GM21619 (cell line): ENCODE measurements at regions not wholly inside any gene's neighbourhood (a gene's known extent, or its start where the extent isn't known, plus 50 kb on each side); places are given as distances from the start of the nearest gene placed in this dataset.
"Not testable (repeated sequence)": the region's sequence is repeated elsewhere in the genome, so short reads cannot be mapped to it uniquely, and the experiment has no call there.

ENCODE experiments used
- ATAC-seq: cut with Tn5 transposase; IDR thresholded peaks from one replicate; pipeline ENCODE4 v1.9.1; 2021; ENCODE audit not compliant: unreplicated experiment

DNA sequence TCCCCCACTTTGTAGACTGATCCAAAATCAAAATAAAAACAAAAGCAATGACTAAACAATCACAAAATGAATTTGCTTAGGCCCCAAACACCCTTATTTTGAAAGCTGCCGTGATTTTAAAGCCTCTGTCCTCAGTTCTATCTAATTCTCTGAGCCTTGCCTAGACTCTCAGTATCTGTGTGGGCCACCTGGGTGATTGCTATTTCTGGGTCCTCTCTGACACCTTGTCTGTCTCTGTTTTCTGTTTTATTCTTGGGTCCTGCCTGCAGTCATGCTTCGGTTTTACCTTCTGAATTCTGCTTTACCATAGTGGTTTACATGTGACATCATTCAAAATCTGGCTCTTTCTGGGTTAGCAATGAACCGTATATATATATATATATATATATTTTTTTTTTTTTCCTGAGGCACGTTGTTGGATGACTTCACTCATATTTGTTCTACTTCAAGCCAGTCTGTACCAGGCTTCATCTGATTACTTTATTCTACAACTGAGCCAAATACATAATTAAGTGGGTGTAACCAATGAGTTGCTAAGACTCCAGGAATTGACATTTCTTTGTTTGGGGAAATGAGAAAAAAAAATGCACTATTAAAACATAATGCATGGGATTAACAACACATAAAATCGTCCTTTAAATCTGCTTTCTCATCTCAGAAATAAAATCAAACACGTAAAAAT, 710.7 kb upstream of the SLIT2 start:
- ATAC-seq = no peak

DNA sequence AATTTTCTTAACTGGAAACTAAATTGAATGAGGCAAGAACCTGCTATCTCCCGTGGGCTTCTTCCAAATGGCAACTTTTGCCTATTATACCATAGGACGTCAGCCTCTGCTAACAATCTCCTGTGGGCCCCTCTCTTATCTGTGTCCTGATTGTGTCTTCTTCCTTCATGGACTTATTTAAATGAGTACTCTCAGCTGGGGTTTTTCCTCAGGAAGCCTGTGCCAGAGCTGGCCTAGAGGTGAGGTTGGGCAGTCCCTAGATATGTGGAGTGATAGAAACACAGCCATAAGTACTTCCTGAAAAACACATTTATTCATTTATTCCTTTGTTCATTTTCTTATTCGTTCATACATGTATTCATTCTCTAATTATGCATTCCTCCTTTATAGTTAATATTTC, 712.5 kb upstream of the SLIT2 start:
- ATAC-seq = no peak

DNA sequence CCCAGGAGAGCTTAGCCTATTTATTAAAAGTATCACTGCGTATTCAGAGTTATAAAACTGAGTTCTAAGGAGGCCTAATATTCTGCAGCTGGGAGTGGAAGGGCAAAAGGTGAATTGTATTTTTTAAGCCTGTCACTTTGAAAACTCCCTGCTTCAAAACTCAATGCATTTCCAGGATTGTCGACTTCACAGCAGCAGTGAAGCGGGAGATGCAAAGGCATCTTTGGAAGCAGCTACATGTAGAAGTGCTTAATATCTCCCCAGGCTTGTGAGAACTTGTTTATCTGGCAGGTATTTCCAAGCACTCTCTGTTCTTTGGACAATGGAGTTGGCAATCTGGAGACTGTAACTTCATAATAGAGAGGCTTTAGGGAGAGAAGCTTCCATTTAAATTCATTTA, 717.5 kb upstream of the SLIT2 start:
- ATAC-seq = no peak

DNA sequence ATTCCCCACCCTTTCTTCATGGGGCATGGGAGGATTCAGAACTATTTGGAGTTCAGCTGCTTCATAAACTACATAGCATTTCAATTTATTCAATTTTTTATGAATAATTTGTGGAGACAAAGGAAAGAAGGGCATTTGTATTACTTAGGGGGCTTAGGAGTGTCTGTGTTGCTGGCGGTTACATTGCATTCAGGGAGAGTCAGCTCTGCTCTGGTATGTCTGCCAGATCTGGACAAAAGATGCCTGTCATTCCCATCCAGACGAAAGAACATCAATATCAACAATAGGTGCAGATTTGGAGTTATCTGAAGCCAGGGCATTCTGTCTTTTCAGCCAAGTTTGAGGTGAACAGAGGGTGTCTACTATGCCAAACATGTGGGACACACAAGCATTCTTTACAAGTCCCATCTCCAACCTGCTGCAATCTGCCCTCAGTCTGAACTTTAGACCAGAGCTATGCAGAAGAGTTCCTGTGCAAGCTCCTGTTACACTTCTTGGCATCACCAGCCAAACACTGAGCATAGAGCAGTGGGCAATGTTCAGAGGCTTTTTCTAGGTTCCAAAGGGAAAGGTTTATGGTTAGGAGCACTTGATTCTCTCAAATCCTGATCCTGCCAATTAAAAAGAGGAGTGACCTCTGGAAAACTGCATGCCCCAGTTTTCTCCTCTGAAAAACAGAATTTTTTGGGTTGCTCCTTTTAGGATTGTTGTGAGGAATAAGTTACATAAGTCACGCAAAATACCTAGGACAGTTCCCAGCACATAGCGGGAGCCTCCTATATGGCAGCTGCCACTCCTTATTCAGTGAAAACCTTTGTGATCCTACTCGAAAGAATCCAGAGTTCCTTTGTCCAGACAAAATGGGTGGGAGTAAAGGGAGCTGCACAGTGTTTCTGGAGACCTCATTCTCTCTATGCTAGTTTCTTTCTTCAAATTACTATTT, 719.5 kb upstream of the SLIT2 start:
- ATAC-seq = no peak

DNA sequence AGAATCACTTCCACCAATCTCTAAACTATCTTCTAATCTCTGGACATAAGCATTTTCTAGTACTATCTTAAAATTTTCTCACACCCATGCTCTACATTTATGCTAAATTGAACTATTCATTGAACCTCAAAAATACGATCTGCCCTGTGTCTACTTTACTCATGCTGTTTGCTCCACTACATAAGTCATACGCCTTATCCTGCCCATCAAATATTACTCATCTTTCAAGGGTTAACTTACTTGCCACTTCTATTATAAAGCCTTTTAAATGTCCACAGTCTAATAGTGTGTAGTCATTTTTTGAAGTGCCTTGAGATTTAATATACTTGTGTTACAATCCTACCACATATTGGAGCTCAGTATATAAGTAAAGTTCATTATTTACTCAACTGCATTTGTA, 727.7 kb upstream of the SLIT2 start:
- ATAC-seq = no peak

DNA sequence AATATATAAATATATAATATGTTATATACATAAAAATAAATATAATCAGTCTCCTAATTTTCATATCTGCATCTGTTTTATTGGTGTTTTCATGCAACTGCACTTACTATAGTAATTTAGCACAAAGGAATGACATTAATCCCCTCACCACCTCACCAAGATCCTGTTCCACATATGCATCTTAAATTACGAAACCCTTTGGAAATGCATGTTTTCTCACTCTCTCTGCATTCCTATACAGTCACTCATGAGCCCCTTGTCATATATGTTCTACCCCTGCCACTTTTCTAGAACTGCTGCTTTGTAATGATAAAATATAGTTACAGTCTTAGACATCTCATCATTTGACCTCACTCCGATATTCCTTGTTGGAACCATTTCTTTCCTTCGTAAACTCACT, 728.7 kb upstream of the SLIT2 start:
- ATAC-seq = no peak

DNA sequence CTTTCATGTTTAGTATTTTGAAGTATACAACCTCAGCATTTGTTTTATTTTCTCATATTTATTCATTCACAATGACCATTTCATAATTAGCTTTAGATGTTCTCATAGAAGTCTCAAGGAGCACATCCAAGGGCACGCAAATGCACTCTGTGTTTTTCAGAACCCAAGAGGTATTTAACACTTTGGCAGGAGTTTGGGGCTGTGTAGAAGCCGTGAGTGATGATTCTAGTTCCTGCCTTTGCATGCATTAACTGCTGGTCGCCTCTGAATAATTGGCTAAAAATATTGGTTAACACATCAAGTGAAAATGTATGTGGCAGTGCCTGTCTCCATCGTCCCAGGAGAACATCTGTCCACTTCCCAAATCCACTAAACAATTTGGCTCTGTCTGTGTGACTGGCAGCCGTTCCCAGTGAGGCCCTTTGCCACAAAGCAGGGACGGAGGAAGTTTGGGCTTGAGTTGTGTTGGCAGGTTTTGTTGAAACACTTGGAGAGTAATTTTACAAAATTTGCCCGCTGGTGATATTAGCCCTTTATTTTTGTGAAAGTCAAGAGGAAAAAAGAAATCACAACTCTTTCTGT, 730.7 kb upstream of the SLIT2 start:
- ATAC-seq = no peak

DNA sequence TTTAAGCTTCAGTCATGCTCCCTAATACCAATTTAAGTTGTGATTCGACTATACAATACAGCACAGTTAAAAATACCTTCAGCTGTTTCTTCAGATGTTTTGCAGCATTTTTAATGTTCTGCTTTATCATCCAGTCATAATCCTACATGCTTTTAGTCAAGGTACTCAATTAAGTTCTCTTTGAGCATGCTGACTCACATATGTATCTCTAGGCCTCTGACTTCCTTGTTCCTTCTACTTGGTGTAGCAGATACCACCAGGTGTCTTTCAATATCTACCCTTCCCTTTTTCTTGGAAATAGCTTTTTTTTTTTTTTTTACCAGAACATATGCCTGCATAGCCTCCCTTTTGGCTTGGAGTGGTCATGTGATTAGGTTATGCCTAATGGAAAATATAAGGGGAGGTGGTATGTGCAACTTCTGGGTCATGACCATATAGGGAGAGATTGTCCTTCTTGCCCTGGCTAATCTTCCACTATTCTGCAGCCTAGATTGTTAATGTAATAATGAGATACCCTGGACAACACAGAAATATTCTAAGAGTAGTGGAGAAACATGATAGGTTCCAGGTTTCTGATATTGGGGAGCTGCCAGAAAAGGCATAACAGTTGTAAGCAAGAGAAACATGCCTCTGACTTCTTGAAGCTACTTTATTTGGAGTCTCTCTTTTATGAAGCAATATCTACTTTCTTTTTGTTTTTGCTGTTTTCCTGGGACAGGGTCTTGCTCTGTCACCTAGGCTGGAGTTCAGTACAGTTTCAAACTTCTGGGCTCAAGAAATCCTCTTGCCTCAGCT, 737.2 kb upstream of the SLIT2 start:
- no peak for ATAC-seq

DNA sequence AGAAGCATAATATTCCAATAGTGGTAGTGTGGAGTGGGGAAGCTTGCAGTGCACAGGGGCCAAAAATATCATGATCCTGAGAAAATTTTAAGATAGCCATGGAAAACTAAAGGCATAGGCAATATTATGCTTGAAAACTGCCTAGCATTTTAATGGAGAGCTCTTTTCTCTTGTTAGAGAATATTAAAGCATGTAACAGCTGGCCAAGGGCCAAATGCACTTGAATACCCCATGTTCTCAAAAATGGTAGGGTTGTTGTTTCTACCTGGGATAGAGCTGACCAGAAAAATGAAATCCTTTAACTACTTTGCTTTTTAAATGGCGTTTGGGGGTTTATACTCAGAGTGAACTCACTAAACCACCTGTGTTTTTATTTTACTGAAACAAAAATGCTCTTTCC, 739.6 kb upstream of the SLIT2 start:
- ATAC-seq = no peak

DNA sequence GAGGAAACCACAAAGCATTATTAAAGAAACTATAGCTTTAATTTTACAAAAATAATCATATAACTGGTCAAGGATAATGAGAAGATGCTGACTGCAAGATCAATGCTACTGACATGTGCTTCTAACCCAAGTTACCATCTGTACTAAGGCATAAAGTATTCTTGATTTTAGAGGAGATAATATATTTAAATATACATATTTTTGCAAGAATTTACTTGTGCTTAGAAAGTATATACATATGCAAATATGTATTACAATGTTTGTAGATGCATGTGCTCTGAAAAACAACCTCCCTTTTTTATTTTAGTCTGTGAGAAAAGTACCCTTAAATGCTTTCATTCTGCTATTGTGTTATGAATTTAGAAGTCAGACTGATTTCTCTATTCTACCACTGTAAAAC, 740.7 kb upstream of the SLIT2 start:
- no peak for ATAC-seq

DNA sequence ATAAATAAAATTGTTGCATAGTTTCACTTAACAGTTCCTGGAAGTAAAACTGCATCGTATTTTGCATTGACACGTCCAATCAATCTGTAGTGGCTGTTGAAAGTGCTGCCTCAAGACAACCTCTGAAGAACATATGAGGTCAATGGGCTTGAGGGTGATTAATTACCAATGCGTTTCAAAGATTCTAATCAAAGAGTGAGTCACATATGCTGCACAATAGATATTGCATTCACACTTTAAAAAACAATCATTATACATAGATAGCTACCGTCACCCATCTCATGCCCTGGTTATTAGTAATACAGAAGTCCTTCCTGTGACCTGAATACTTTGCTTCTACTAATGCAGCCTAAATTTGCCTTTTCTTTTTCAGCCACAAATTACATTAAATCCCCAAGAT, 743.3 kb upstream of the SLIT2 start:
- no peak for ATAC-seq

DNA sequence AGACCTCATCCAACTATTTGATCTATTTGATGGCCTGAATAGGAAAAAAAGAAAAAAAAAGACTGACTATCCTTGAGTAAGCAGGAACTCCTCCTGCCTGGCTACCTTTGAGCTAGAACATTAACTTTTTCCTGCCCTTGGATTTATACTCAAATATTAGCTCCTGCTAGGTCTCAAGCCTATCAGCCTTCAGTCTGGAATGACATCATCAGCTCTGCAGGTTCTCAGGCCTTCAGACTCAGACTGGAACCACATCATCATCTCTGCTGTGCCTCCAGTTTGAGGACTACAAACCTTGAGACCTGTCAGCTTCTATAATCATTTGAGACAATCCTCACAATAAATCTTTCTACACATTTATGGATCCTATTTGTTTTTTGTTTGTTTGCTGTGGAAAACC, 754.0 kb upstream of the SLIT2 start:
- no peak for ATAC-seq

DNA sequence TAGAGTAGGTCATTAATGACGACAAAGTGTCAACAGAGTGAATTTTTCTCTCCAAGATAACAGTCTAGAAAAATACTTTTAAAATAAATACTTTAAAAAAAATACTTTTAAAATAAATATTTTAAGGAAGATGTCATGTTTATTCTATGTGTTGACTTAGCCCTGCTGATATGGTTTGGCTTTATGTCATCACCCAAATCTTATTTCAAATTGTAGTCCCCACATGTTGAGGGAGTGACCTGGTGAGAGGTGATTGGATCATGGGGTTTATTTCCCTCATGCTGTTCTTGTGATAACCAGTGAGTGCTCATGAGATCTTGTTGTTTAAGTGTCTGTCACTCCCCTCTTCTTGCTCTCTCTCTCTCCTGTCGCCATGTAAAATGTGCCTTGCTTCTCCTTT, 754.9 kb upstream of the SLIT2 start:
- ATAC-seq = no peak

DNA sequence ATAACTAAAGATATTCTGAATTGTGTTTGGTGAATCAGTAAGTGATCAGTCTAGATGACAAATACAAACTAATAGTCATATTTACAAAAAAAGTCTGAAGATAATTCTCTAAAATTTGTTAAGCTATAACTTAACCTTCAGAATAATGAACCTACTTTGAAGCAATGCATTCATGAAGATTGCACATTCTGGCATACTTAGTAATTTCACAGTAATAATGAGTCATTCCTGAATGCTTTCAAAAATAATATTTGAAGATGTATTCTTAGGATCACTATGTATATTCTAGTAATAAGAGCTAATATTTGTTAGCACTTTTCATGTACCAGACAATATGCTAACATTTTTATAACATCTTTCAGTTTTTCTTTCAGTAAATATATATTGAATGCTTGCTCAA, 756.7 kb upstream of the SLIT2 start:
- ATAC-seq = no peak

DNA sequence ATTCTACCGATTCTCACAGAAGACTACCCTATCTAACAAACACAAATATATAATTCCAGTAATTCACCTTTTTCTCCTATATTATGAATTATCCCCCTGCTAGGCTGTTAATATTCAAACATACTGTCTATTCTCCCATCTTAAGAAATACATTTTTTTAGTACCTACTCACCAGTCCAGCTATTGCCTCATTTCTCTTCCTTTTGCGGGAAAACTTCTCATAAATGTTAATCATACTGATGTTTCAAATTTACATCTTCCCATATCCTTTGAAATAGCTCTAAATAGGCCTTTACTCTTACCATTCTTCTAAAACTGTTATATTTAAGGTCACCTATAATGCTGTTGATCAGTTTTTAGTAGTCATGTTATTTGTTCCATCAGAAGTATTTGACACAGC, 759.1 kb upstream of the SLIT2 start:
- ATAC-seq = no peak

DNA sequence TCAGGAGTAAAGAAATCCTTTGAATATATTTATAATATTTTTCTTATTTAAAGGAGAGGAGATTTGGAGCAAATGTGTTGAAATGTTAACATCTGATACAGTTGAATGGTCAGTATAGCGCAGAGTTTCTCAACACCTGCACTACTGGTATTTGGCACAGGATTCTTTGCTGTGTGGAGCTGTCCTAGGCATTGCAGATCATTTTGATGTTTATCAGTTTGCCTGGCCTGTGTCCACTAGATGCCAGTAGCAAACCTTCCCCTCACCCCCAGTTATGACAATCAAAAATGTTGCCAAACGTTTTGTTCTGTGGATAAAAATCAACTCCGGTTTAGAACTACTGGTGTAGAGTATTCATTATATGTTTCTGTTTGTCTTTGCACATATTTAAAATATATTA, 765.3 kb upstream of the SLIT2 start:
- no peak for ATAC-seq

DNA sequence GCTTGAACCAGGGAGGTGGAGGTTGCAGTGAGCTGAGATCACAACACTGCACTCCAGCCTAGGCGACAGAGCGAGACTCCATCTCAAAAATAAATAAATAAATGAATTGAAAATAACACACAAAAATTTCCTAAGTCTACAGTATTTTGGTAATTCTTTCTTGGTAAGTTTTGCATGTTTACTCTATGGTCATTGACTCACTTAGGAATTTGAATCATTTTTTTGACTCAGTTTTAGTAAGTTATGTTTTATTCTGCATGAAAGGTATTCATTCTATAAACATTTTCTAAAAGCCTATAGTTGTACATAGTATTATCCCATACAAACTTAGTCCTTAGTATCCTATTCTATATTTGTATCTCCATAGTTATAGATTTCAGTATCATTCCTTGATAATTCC, 772.9 kb upstream of the SLIT2 start:
- ATAC-seq = no peak

DNA sequence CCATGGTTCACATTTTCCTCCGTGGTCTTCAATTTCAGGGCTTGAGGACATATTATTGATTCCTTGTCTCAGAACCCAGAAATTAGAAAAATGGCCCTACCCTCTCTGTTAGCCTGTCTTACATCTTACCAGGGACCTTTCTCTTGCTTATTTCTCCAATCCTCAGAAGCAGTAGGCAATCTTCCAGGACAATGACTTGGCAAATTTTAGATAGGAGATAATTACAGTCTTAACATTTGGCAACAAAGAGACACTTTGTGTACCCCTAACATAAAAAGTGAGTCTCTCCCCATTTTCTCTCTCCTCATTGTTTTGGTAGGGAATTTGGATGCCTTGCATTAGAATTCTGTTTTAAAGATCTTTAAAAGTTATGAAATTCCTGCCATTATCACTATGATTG, 778.1 kb upstream of the SLIT2 start:
- no peak for ATAC-seq

DNA sequence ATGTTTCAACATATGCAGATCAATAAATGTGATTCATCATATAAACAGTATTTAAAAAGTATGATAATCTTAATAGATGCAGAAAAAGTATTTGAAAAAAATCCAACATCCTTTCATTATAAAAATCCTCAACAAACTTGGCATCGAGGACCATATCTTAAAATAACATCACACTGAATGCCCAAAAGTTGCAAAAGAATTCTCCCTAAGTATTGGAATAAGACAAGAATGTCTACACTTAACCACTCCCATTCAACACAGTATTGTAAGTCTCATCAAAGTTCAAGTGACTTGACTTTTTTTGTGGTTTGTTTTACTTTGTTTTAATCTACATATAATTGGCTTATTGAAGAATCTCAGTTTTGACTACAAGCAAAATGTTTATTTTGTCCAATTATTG, 779.0 kb upstream of the SLIT2 start:
- ATAC-seq = no peak

DNA sequence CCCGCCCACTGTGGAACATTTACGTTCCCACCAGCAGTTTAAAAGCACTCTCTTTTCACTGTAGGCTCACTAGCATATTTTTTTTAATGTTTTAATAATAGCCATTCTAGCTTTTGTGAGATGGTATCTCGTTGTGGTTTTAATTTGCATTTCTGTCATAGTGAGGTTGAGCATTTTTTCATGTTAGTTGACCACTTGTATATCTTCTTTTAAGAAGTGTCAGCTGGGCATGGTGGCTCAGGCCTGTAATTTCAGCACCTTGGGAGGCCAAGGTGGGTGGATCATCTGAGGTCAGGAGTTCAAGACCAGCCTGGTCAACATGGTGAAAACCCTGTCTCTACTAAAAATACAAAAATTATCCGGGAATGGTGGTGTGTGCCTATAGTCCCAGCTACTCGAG, 781.7 kb upstream of the SLIT2 start:
- ATAC-seq = not testable (repeated sequence)

DNA sequence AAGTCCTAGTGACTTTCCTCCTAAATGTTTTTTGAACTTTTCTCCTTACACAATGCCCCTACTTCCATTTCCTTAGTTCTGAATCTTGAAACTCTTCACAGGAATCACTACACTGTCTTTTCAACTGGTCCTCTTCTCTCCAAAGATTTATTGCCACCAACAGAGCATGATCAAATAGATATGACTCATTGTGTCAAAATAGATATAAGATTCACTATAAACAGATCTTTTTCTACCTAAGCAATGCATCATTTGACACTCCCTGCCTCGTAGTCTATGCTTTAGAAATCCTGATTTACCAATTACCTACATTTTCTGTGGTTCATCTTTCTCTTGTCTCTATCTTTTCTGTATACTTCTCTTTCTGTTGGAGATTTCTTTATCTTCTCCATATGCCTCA, 789.6 kb upstream of the SLIT2 start:
- ATAC-seq = no peak
